ENCODE measurements at regions not wholly inside any gene's neighbourhood (a gene's known extent, or its start where the extent isn't known, plus 50 kb on each side); places are given as distances from the start of the nearest gene placed in this dataset.
"Not testable (repeated sequence)": the region's sequence is repeated elsewhere in the genome, so short reads cannot be mapped to it uniquely, and the experiment has no call there.

DNA sequence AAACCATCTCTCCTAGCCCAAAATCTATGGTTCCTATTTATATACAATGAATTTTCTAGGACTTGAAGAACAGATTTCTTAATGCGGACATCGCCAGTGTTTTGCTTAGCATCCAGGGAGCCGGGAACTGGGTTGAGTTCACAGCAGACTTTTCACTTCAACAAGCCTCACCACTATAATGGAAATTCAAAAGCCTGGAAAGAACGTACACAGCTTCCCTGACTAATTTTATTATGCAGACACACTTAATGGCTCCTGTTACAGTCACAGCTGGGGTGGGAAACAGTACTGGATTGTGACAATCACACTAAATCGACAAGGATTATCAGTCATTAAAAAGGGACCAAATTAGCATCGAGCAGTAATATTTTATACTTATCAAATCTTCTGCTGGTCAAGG lies 129.2 kb upstream of the BNIP2 start:
- Histone ChIP-seq H2AFZ (ENCODE audit: low read length) (no peak overlapping the region), H4K20me1 (ENCODE audit: insufficient read depth, low read depth, low read length) (no peaks in the 10 kb centered on the region), H3K4me3 (ENCODE audit: low read length) (no peak overlapping the region), H3K27me3 (ENCODE audit: low read length) (no peaks in the 10 kb centered on the region), H3K79me2 (ENCODE audit: low read length) (no peaks in the 10 kb centered on the region), H3K9ac (ENCODE audit: low read length) (no peak overlapping the region), H3K4me1 (ENCODE audit: low read length) (no peaks in the 10 kb centered on the region), H3K36me3 (ENCODE audit: insufficient read depth, low read length) (no peaks in the 10 kb centered on the region), H3K9me2 (replicated peaks; ENCODE audit: insufficient read depth, low read length) (no peaks in the 10 kb centered on the region), H3K9me3 (ENCODE audit: low read length) (no peaks in the 10 kb centered on the region), H3K4me2 (ENCODE audit: low read depth, low read length, poor library complexity, severe bottlenecking) (no peak overlapping the region), H3K27ac (ENCODE audit: low read length) (no peak overlapping the region)
- no peak for DNase-seq

DNA sequence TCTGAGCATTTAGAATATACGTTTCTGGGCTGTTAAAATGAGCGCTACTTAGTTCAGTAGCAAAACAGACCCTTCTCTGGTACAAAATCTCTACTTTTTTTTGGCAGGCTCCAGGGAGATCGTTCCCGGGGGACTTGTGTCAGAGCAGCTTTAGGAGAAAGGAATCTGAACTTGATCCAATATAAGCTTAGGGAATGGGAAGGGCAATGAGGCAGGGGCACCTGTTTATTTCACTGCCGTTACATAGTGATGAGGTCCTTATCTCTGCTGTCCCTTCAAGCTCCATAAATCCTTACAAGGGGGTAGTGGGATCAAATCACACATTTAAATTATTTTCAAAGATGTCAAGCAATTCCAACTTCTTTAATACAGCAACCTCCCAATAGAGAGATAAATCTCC lies 128.7 kb upstream of the BNIP2 start:
- Histone ChIP-seq H3K27me3 (ENCODE audit: low read length) (no peaks in the 10 kb centered on the region), H4K20me1 (ENCODE audit: insufficient read depth, low read depth, low read length) (no peaks in the 10 kb centered on the region), H2AFZ (ENCODE audit: low read length) (no peak overlapping the region), H3K79me2 (ENCODE audit: low read length) (no peaks in the 10 kb centered on the region), H3K4me1 (ENCODE audit: low read length) (no peaks in the 10 kb centered on the region), H3K4me3 (ENCODE audit: low read length) (no peak overlapping the region), H3K9me2 (replicated peaks; ENCODE audit: insufficient read depth, low read length) (no peaks in the 10 kb centered on the region), H3K9ac (ENCODE audit: low read length) (no peak overlapping the region), H3K36me3 (ENCODE audit: insufficient read depth, low read length) (no peaks in the 10 kb centered on the region), H3K4me2 (ENCODE audit: low read depth, low read length, poor library complexity, severe bottlenecking) (no peak overlapping the region), H3K9me3 (ENCODE audit: low read length) (no peaks in the 10 kb centered on the region), H3K27ac (ENCODE audit: low read length) (no peak overlapping the region)
- DNase-seq, result no peak

DNA sequence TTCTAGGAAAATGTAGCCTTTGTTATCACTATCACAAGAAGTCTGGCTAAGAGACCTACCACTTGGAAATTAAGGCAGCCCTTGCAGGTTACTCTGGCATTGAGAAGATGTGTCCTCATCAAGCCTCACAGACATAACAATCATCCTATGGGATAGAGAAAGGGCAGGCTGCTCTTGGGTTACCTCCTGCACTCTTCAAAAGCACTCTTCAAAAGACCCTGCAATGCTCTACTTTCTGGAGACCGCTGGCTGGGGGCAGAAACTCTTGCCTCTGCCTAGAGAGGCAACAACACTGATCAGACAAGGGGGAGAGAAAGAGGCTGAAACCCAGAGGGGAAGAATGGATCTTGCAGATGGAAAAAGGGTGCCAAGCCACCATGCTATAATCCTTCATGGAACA lies 127.9 kb upstream of the BNIP2 start:
- H2AFZ ChIP-seq (ENCODE audit: low read length), result no peak overlapping the region
- H3K36me3 ChIP-seq (ENCODE audit: insufficient read depth, low read length), result no peaks in the 10 kb centered on the region
- H3K27ac ChIP-seq (ENCODE audit: low read length), result no peak overlapping the region
- H3K9ac ChIP-seq (ENCODE audit: low read length), result no peak overlapping the region
- no peaks in the 10 kb centered on the region for H3K9me2 ChIP-seq (replicated peaks; ENCODE audit: insufficient read depth, low read length)
- no peak overlapping the region for H3K4me2 ChIP-seq (ENCODE audit: low read depth, low read length, poor library complexity, severe bottlenecking)
- no peak for DNase-seq
- no peaks in the 10 kb centered on the region for H3K79me2 ChIP-seq (ENCODE audit: low read length)
- no peaks in the 10 kb centered on the region for H3K27me3 ChIP-seq (ENCODE audit: low read length)
- H3K9me3 ChIP-seq (ENCODE audit: low read length), result no peaks in the 10 kb centered on the region
- H3K4me3 ChIP-seq (ENCODE audit: low read length), result no peak overlapping the region
- no peaks in the 10 kb centered on the region for H3K4me1 ChIP-seq (ENCODE audit: low read length)
- no peaks in the 10 kb centered on the region for H4K20me1 ChIP-seq (ENCODE audit: insufficient read depth, low read depth, low read length)

DNA sequence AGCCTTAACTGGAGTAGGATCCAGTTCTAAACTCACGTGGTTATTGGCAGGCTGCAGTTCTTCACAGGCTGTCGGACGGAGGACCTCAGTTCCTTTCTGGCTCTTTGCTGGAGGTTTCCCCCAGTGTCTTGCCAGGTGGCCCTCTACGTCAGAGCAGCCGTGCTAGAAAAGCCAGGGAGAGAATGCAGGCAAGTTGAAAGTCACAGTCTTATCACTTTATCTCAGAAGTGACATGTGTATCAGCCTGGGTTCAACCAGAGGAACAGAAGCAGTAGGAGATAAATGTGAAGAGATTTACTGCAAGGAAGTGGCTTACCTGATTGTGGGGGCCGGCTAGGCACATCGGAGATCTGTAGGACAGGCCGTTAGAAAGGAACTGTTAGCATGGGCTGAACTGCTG lies 125.3 kb upstream of the BNIP2 start:
- no peak overlapping the region for H3K27ac ChIP-seq (ENCODE audit: low read length)
- no peaks in the 10 kb centered on the region for H3K27me3 ChIP-seq (ENCODE audit: low read length)
- no peak overlapping the region for H3K9ac ChIP-seq (ENCODE audit: low read length)
- H3K4me2 ChIP-seq (ENCODE audit: low read depth, low read length, poor library complexity, severe bottlenecking), result no peak overlapping the region
- H3K9me3 ChIP-seq (ENCODE audit: low read length), result no peaks in the 10 kb centered on the region
- no peaks in the 10 kb centered on the region for H4K20me1 ChIP-seq (ENCODE audit: insufficient read depth, low read depth, low read length)
- no peaks in the 10 kb centered on the region for H3K36me3 ChIP-seq (ENCODE audit: insufficient read depth, low read length)
- no peak for DNase-seq
- H3K79me2 ChIP-seq (ENCODE audit: low read length), result no peaks in the 10 kb centered on the region
- H2AFZ ChIP-seq (ENCODE audit: low read length), result no peak overlapping the region
- H3K4me3 ChIP-seq (ENCODE audit: low read length), result no peak overlapping the region
- H3K9me2 ChIP-seq (replicated peaks; ENCODE audit: insufficient read depth, low read length), result no peaks in the 10 kb centered on the region
- no peaks in the 10 kb centered on the region for H3K4me1 ChIP-seq (ENCODE audit: low read length)

- no peaks in the 10 kb centered on the region for H3K36me3 ChIP-seq (ENCODE audit: insufficient read depth, low read length)
- no peak overlapping the region for H2AFZ ChIP-seq (ENCODE audit: low read length)
- DNase-seq, result no peak
- H3K4me1 ChIP-seq (ENCODE audit: low read length), result no peaks in the 10 kb centered on the region
- H3K27ac ChIP-seq (ENCODE audit: low read length), result no peak overlapping the region
- H4K20me1 ChIP-seq (ENCODE audit: insufficient read depth, low read depth, low read length), result no peaks in the 10 kb centered on the region
- no peak overlapping the region for H3K9ac ChIP-seq (ENCODE audit: low read length)
- no peaks in the 10 kb centered on the region for H3K79me2 ChIP-seq (ENCODE audit: low read length)
- no peaks in the 10 kb centered on the region for H3K9me2 ChIP-seq (replicated peaks; ENCODE audit: insufficient read depth, low read length)
- H3K27me3 ChIP-seq (ENCODE audit: low read length), result no peaks in the 10 kb centered on the region
- H3K9me3 ChIP-seq (ENCODE audit: low read length), result no peaks in the 10 kb centered on the region
- no peak overlapping the region for H3K4me3 ChIP-seq (ENCODE audit: low read length)
- no peak overlapping the region for H3K4me2 ChIP-seq (ENCODE audit: low read depth, low read length, poor library complexity, severe bottlenecking)
Measured at GRCh38 chr15:59812889-59813288, 123.8 kb upstream of the BNIP2 start.

GRCh38 chr15:59812250-59812870 lies 123.2 kb upstream of the BNIP2 start:
- H2AFZ ChIP-seq (ENCODE audit: low read length), result no peak overlapping the region

GRCh38 chr15:59803293-59803966 lies 114.3 kb upstream of the BNIP2 start:
- H3K4me1 ChIP-seq (ENCODE audit: low read length); H4K20me1 ChIP-seq (ENCODE audit: insufficient read depth, low read depth, low read length); H3K9me3 ChIP-seq (ENCODE audit: low read length); H3K4me2 ChIP-seq (ENCODE audit: low read depth, low read length, poor library complexity, severe bottlenecking); DNase-seq; H3K27me3 ChIP-seq (ENCODE audit: low read length); H2AFZ ChIP-seq (ENCODE audit: low read length); H3K9ac ChIP-seq (ENCODE audit: low read length); H3K9me2 ChIP-seq (replicated peaks; ENCODE audit: insufficient read depth, low read length); H3K36me3 ChIP-seq (ENCODE audit: insufficient read depth, low read length); H3K27ac ChIP-seq (ENCODE audit: low read length); H3K79me2 ChIP-seq (ENCODE audit: low read length); H3K4me3 ChIP-seq (ENCODE audit: low read length): not testable (repeated sequence)

More at GRCh38 chr15:59812250-59812870, 123.2 kb upstream of the BNIP2 start:
- DNase-seq, result no peak
- H3K27ac ChIP-seq (ENCODE audit: low read length), result no peak overlapping the region
- no peaks in the 10 kb centered on the region for H3K4me1 ChIP-seq (ENCODE audit: low read length)
- H3K9ac ChIP-seq (ENCODE audit: low read length), result no peak overlapping the region
- no peaks in the 10 kb centered on the region for H3K9me3 ChIP-seq (ENCODE audit: low read length)
- H3K79me2 ChIP-seq (ENCODE audit: low read length), result no peaks in the 10 kb centered on the region
- no peak overlapping the region for H3K4me3 ChIP-seq (ENCODE audit: low read length)
- H3K9me2 ChIP-seq (replicated peaks; ENCODE audit: insufficient read depth, low read length), result no peaks in the 10 kb centered on the region
- no peak overlapping the region for H3K4me2 ChIP-seq (ENCODE audit: low read depth, low read length, poor library complexity, severe bottlenecking)
- no peaks in the 10 kb centered on the region for H4K20me1 ChIP-seq (ENCODE audit: insufficient read depth, low read depth, low read length)
- H3K27me3 ChIP-seq (ENCODE audit: low read length), result no peaks in the 10 kb centered on the region
- no peaks in the 10 kb centered on the region for H3K36me3 ChIP-seq (ENCODE audit: insufficient read depth, low read length)

DNA sequence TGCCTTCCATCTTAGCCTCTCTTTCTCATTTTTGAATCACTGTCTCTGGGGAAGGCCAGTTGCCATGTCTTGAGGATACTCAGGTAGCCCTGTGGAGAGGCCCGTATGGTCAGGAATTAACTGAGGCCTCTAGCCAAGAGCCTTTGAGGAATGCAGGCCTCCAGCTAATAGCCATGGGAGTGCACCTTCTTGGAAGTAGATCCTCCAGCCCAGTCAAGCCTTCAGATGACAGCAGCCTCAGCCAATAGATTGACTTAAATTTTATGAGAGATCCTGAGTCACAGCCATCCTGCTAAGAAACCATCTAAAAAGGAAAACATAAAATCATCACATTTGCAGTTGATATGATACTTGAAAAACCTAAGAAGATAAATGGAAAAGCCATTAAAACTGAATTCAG lies 112.5 kb upstream of the BNIP2 start:
- Histone ChIP-seq H3K9me3 (ENCODE audit: low read length) (no peaks in the 10 kb centered on the region), H3K9me2 (replicated peaks; ENCODE audit: insufficient read depth, low read length) (no peaks in the 10 kb centered on the region), H3K79me2 (ENCODE audit: low read length) (no peaks in the 10 kb centered on the region), H4K20me1 (ENCODE audit: insufficient read depth, low read depth, low read length) (no peaks in the 10 kb centered on the region), H3K9ac (ENCODE audit: low read length) (no peak overlapping the region), H2AFZ (ENCODE audit: low read length) (no peak overlapping the region), H3K4me1 (ENCODE audit: low read length) (no peaks in the 10 kb centered on the region), H3K27ac (ENCODE audit: low read length) (no peak overlapping the region), H3K4me2 (ENCODE audit: low read depth, low read length, poor library complexity, severe bottlenecking) (no peak overlapping the region), H3K27me3 (ENCODE audit: low read length) (no peaks in the 10 kb centered on the region), H3K4me3 (ENCODE audit: low read length) (no peak overlapping the region), H3K36me3 (ENCODE audit: insufficient read depth, low read length) (no peaks in the 10 kb centered on the region)
- no peak for DNase-seq

Data from Karpas-422 (cell line).